SKM-1 (cell line): ENCODE measurements at regions not wholly inside any gene's neighbourhood (a gene's known extent, or its start where the extent isn't known, plus 50 kb on each side); places are given as distances from the start of the nearest gene placed in this dataset.

Experiments used
- DNase-seq: peaks from one replicate; lab custom pipeline; 2025; ENCODE audit not compliant: unreplicated experiment; lab: John Stamatoyannopoulos, UW

GRCh38 chr10:94085766-94086437, 92.2 kb downstream of the PLCE1 start:
- no peak for DNase-seq

- no peak for DNase-seq
These were observed 95.2 kb downstream of the PLCE1 start for GRCh38 chr10:94088926-94089381.

GRCh38 chr10:94091649-94092048, 97.9 kb downstream of the PLCE1 start:
- DNase-seq = no peak

DNA sequence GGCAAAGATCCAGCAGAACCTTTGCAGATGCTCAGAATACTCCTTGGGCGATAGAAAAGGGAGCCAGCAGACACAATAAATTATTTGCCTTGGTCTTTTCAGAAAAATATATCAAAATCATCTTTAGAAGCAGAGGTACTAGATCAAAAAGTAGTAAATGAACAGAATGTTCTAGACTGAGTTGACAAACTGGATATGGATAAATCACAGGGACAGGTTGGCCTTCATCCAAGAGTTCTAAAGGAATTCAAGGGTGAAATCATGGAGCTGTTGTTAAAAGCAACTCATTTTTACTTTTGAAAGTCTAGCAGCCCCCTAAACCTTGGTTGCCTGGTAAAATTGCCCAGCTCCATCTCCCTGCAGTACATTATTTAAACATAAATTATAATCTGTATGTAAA, 99.1 kb downstream of the PLCE1 start:
- DNase-seq = no peak

DNA sequence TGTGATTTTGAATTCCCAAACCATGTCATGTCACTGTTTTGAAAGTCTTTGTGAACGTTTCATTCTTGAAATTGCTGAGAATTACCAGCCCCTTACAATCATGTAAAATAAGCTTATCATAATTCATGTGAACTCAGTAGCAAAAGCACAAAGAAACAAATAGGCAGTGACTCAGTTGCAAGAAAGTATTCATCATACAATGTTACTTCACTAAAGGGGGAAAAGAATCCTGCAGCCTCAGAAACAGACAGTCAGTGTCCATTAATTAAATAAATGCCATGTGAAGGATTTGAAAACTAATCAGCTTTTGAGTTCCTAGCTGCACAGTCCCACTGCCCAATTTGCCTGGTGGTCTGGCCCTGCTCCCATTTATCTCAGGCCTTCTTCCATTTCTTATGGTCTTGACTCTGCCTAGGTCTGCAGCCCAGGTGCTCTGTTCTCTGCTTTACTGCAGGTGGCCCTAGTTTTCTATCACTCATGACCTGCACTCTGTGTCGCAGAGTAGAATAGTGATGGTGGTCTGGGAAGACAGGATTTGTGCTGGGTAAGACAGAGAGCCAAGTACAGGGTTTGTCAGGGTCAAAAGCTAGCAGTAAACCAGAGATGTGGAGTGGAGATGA, 99.7 kb downstream of the PLCE1 start:
- no peak for DNase-seq

- DNase-seq = no peak
These were observed 100.8 kb downstream of the PLCE1 start for GRCh38 chr10:94094540-94094939.

GRCh38 chr10:94097656-94098055, 103.9 kb downstream of the PLCE1 start:
- no peak for DNase-seq

- DNase-seq = no peak
These were observed 105.2 kb downstream of the PLCE1 start for GRCh38 chr10:94098896-94099295.

DNA sequence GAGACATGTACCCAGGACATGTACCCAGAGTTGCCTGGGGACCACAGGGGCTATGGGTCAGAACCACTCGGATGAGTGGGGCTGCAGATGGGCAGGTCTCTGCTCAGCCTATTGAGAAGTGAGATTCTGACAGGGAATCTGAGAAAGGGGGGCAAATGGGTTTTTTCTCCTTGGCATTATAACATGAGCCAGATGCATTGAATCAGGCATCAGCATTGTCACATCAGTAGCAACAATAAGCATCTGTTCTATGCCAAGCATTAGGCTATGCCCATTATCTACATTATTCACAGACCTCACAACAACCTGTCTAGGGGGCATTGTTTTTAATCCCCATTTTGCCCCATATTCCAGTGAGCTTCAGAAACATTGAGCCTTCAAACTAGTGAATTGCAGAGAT, 108.2 kb downstream of the PLCE1 start:
- DNase-seq = no peak

DNA sequence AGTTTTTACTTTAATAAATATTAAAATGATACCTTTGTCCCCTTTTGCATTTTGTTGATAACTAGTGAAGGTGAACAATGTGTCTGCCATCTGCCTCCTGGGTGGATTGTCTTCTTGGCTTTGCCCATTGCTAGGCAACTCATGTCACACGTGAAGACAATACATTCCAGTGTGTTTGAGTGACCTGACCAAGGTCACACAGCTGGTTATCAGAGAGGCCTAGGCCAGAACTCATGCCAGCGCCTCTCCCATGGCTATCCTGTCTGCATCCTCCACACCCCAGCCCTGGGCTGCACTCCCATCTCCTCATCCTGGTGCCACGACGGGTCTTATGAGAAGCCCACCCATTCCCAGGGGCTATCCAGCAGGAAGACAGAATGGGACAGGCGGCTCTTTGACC, 108.7 kb downstream of the PLCE1 start:
- no peak for DNase-seq

DNA sequence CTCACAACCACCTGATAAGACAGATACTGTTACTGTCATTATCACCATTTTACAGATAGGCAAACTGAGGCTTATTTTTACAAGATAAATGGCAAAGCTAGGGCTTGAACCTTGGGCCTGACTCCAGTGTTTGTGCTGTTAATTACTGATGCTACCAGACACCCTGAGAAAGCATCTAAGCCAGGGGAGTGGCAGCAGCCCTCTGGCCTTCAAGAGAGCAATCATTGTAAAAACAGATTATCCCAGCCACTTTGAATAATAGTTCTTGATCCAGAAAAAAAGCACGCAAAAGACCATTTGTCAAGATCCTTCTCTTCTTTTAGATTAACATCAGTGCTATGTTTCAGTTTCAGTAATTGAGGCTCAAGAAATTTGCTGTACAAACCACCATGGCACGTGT, 109.5 kb downstream of the PLCE1 start:
- DNase-seq = no peak

DNA sequence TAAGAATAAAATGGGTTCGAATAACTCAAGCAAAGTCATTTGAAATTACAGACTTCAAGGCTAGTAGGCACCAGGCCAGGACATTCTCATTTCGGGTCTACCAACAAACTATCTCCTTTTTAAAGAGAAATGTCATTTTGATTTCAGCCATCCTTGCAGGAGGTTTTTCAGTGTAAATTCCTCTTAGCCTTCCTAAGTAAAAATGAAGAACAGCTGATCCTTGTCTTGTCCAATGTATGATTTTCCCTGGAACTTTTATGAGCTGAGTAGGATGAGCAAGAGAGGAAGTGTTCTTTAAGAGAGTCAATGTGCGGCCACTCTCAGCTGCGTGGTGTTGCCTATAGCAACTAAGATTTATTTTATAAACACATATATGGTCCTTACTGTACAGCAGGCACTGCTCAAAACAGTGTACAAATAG, 110.1 kb downstream of the PLCE1 start:
- DNase-seq = no peak

DNA sequence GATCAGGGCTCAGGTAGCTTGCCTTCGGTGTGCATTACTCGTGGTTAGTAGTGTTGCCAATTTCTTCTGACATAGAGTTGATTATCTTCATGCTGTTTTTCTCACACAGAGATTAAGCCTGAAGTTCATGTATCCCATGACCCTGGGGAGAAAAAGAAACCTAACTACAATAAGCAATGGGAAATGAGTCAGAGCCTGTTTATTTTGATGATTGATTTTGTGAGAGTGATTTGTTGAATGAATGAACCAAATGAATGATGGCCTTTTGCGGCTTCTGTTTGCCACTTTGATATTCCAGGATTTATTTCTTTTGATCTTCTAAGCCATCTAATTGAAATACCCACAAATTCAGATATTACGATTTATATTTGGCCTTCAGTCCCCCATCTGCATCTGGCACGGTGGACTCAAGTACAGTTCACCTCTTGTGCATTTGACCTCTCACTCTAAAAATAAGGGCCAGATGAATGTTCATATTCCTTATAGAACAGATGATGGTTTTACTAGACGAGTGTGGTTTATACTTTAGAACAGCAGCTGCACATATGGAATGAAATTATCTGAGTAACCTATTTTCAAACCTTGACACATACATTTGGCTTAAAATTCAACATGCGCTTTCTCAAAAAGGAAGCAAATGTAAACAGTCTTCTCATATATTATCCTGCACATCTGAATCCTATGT, 110.7 kb downstream of the PLCE1 start:
- DNase-seq = no peak

DNA sequence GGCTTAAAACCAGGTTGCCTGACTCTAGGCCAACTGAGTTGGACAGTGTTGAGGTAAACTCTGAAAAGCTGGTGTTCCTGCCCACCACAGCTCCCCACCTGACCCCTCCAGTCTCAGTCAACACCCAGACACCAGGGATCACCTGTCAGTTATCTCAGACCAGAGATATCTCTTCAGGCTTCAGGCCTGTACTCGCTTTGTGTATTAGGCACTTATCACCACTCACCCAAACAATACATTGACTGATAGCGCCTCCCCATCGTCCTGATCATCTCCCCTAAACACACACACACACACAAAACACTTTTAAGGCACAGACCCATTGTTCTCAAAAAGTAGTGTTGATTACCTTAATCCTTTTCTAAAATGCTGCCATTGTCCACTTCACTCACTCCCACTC, 111.5 kb downstream of the PLCE1 start:
- DNase-seq = no peak

DNA sequence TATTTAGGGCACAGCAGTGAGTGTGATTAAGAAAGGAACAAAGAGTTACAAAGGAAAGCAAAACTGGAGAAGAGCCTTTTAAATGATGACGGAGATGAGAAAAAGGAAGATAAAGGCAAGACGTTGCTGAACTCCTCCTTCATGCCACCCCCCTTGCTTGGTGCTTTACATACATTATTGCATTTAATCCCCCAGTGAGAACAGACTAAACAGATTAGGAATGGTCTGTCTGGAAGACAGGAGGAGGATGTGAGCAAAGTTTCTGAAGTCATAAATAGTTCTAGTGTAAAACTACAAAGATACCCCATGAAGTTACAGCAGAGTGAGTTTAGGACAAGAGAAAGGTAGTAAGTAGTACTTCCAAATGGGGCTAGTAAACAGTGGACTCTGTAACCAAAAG, 113.5 kb downstream of the PLCE1 start:
- DNase-seq = no peak

- no peak for DNase-seq
These were observed 114.5 kb downstream of the PLCE1 start for GRCh38 chr10:94108200-94108599.

DNA sequence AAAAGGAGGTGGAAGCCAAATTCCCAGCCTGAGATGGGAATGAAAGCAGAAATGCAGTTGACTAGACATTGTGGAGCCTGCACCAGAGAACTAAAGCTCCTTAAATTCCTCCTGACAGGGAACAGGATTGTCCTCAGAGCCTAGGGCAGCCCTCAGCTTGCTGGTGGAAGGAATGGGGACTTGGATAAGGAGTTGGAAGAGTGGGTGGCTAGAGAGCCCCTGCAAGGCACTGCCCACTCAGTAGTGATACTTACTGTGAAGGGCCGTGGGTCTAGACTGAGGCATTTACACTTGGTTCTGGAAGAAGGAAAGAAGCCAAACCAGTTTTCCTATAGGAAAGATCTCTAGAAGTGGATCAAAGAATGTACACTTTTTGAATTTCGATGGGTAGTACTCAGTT, 117.6 kb downstream of the PLCE1 start:
- no peak for DNase-seq

GRCh38 chr10:94112321-94112720, 118.6 kb downstream of the PLCE1 start:
- DNase-seq = no peak

- no peak for DNase-seq
These were observed 122.0 kb downstream of the PLCE1 start for GRCh38 chr10:94115725-94116124.

GRCh38 chr10:94116848-94117247, 123.1 kb downstream of the PLCE1 start:
- no peak for DNase-seq

DNA sequence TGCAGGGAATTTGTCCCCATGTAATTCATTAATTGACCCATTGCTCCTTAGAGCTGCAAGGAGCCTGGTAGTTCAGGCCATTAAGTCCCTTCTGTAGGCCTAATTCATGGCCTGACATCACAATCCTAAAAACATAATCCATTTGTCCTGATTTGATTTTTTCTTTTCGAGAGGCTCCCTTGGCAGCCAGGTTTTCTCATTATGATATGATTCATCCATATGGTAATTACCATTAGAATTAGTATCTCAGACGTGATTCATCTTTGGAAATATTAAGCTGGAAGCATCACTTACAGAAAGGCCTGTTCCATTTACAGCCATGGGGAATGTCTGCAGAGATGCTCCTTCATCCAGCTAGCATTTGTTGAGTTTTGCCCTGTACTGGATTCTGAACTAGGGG, 128.5 kb downstream of the PLCE1 start:
- DNase-seq = no peak

- no peak for DNase-seq
These were observed 129.7 kb downstream of the PLCE1 start for GRCh38 chr10:94123258-94123995.
